NCI-H345 treated with DMSO at 0.1 percent for 48 hours (cell line): ENCODE measurements at regions not wholly inside any gene's neighbourhood (a gene's known extent, or its start where the extent isn't known, plus 50 kb on each side); places are given as distances from the start of the nearest gene placed in this dataset.
"Not testable (repeated sequence)": the region's sequence is repeated elsewhere in the genome, so short reads cannot be mapped to it uniquely, and the experiment has no call there.

Source experiments
- DNase-seq: peaks from one replicate; lab custom pipeline; 2025; ENCODE audit not compliant: unreplicated experiment; lab: John Stamatoyannopoulos, UW

GRCh38 chr6:958488-958887 is 265.5 kb upstream of the EXOC2 start:
- DNase-seq = no peak

GRCh38 chr6:951399-952181 is 258.7 kb upstream of the EXOC2 start:
- no peak for DNase-seq

- DNase-seq = no peak
Observed at GRCh38 chr6:947235-947934, 254.4 kb upstream of the EXOC2 start.

- DNase-seq = no peak
Observed at GRCh38 chr6:946546-946945, 253.6 kb upstream of the EXOC2 start.

- DNase-seq = no peak
Observed at GRCh38 chr6:939526-940252, 246.8 kb upstream of the EXOC2 start.

- DNase-seq = no peak
Observed at GRCh38 chr6:938916-939315, 246.0 kb upstream of the EXOC2 start.

- DNase-seq = no peak
Observed at GRCh38 chr6:938271-938905, 245.4 kb upstream of the EXOC2 start.

- no peak for DNase-seq
Observed at GRCh38 chr6:935582-935981, 242.6 kb upstream of the EXOC2 start.

- no peak for DNase-seq
Observed at GRCh38 chr6:934686-935085, 241.7 kb upstream of the EXOC2 start.

- DNase-seq = not testable (repeated sequence)
Observed at GRCh38 chr6:931919-932318, 239.0 kb upstream of the EXOC2 start.

GRCh38 chr6:927157-927556 is 234.2 kb upstream of the EXOC2 start:
- no peak for DNase-seq

GRCh38 chr6:925656-926213 is 232.8 kb upstream of the EXOC2 start:
- DNase-seq = no peak

GRCh38 chr6:924661-925060 is 231.7 kb upstream of the EXOC2 start:
- no peak for DNase-seq

- no peak for DNase-seq
Observed at GRCh38 chr6:921400-921799, 228.5 kb upstream of the EXOC2 start.

- no peak for DNase-seq
Observed at GRCh38 chr6:920512-920911, 227.6 kb upstream of the EXOC2 start.

GRCh38 chr6:919500-919899 is 226.6 kb upstream of the EXOC2 start:
- DNase-seq = no peak

- no peak for DNase-seq
Observed at GRCh38 chr6:917939-918338, 225.0 kb upstream of the EXOC2 start.

- DNase-seq = no peak
Observed at GRCh38 chr6:917296-917695, 224.4 kb upstream of the EXOC2 start.

- no peak for DNase-seq
Observed at GRCh38 chr6:916131-916530, 223.2 kb upstream of the EXOC2 start.

- DNase-seq = no peak
Observed at GRCh38 chr6:912871-913835, 220.2 kb upstream of the EXOC2 start.
